Peyer's patch (tissue), 4 donors: ENCODE measurements at regions not wholly inside any gene's neighbourhood (a gene's known extent, or its start where the extent isn't known, plus 50 kb on each side); places are given as distances from the start of the nearest gene placed in this dataset.

ENCODE experiments used
- POLR2A ChIP-seq, 2 donors: fragments of 450-650 bp; IDR thresholded peaks; one replicate each; pipeline ENCODE4 v1.5.1; 2017; ENCODE audit warnings: antibody characterized with exemption in 2 of 2, mild to moderate bottlenecking in 2 of 2, moderate library complexity in 2 of 2
- TF ChIP-seq, protein P1 (sequence below), 6 experiments: fragments of 450-650 bp in 4 of 6; fragments of 200-600 bp in 2 of 6; sonication (generic) in 1 of 6; IDR thresholded peaks; one replicate each; pipeline ENCODE4 v1.5.1; 2017 to 2019; ENCODE audit warnings: antibody characterized with exemption in 6 of 6, mild to moderate bottlenecking in 3 of 6, moderate library complexity in 1 of 6

DNA sequence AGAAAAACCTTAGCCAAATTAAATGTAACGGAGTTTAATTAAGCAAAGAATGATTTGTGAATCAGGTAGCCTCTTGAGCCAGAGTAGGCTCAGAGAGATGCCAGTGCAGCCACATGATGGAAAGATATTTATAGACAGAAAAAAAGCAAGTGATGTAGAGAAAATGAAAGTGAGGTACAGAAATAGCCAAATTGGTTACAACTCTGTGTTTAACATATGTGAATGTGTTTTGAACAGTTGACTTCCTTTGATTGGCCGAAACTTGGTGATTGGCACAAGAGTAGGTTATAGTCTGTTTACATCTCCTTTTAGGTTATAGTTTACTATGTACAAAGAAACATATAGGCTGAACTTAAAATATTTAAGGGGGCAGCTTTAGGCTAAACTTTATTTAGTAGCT lies 459.9 kb upstream of the BOD1L1 start:
- TF ChIP-seq, protein P1, sequence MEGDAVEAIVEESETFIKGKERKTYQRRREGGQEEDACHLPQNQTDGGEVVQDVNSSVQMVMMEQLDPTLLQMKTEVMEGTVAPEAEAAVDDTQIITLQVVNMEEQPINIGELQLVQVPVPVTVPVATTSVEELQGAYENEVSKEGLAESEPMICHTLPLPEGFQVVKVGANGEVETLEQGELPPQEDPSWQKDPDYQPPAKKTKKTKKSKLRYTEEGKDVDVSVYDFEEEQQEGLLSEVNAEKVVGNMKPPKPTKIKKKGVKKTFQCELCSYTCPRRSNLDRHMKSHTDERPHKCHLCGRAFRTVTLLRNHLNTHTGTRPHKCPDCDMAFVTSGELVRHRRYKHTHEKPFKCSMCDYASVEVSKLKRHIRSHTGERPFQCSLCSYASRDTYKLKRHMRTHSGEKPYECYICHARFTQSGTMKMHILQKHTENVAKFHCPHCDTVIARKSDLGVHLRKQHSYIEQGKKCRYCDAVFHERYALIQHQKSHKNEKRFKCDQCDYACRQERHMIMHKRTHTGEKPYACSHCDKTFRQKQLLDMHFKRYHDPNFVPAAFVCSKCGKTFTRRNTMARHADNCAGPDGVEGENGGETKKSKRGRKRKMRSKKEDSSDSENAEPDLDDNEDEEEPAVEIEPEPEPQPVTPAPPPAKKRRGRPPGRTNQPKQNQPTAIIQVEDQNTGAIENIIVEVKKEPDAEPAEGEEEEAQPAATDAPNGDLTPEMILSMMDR (IDR thresholded peaks at IDR 0.05): no peak
- no peak for TF ChIP-seq POLR2A (IDR thresholded peaks at IDR 0.05)
